HG03571 (cell line): ENCODE measurements at regions not wholly inside any gene's neighbourhood (a gene's known extent, or its start where the extent isn't known, plus 50 kb on each side); places are given as distances from the start of the nearest gene placed in this dataset.

Experiments
- ATAC-seq: cut with Tn5 transposase; IDR thresholded peaks from one replicate; pipeline ENCODE4 v1.9.1; 2021; ENCODE audit not compliant: unreplicated experiment

GRCh38 chr5:56466136-56466816 lies 233.1 kb upstream of the ANKRD55 start:
- ATAC-seq: no peak

- no peak for ATAC-seq
These were observed 232.6 kb upstream of the ANKRD55 start for GRCh38 chr5:56465769-56466135.

- no peak for ATAC-seq
These were observed 232.0 kb upstream of the ANKRD55 start for GRCh38 chr5:56464935-56465768.

GRCh38 chr5:56463944-56464571 lies 230.9 kb upstream of the ANKRD55 start:
- no peak for ATAC-seq

- no peak for ATAC-seq
These were observed 228.5 kb upstream of the ANKRD55 start for GRCh38 chr5:56461584-56461983.

GRCh38 chr5:56460681-56461191 lies 227.6 kb upstream of the ANKRD55 start:
- ATAC-seq: no peak

GRCh38 chr5:56460195-56460546 lies 227.0 kb upstream of the ANKRD55 start:
- ATAC-seq: no peak

- no peak for ATAC-seq
These were observed 226.5 kb upstream of the ANKRD55 start for GRCh38 chr5:56459394-56460194.

GRCh38 chr5:56457887-56458812 lies 225.0 kb upstream of the ANKRD55 start:
- no peak for ATAC-seq

GRCh38 chr5:56456002-56456401 lies 222.9 kb upstream of the ANKRD55 start:
- no peak for ATAC-seq

- no peak for ATAC-seq
These were observed 222.3 kb upstream of the ANKRD55 start for GRCh38 chr5:56455417-56455816.

GRCh38 chr5:56454219-56454862 lies 221.2 kb upstream of the ANKRD55 start:
- ATAC-seq: no peak

GRCh38 chr5:56451742-56452141 lies 218.6 kb upstream of the ANKRD55 start:
- no peak for ATAC-seq

GRCh38 chr5:56450766-56451165 lies 217.6 kb upstream of the ANKRD55 start:
- no peak for ATAC-seq

- ATAC-seq: no peak
These were observed 216.0 kb upstream of the ANKRD55 start for GRCh38 chr5:56449071-56449640.

- ATAC-seq: no peak
These were observed 214.5 kb upstream of the ANKRD55 start for GRCh38 chr5:56447656-56448055.

GRCh38 chr5:56447232-56447631 lies 214.1 kb upstream of the ANKRD55 start:
- ATAC-seq: no peak

GRCh38 chr5:56446728-56447127 lies 213.6 kb upstream of the ANKRD55 start:
- ATAC-seq: no peak

GRCh38 chr5:56443826-56444225 lies 210.7 kb upstream of the ANKRD55 start:
- ATAC-seq: no peak
